HG03175 (cell line): ENCODE measurements at regions not wholly inside any gene's neighbourhood (a gene's known extent, or its start where the extent isn't known, plus 50 kb on each side); places are given as distances from the start of the nearest gene placed in this dataset.

Source experiments
- ATAC-seq: cut with Tn5 transposase; IDR thresholded peaks from one replicate; pipeline ENCODE4 v1.9.1; 2021; ENCODE audit warnings: mild to moderate bottlenecking, moderate library complexity; ENCODE audit not compliant: unreplicated experiment

DNA sequence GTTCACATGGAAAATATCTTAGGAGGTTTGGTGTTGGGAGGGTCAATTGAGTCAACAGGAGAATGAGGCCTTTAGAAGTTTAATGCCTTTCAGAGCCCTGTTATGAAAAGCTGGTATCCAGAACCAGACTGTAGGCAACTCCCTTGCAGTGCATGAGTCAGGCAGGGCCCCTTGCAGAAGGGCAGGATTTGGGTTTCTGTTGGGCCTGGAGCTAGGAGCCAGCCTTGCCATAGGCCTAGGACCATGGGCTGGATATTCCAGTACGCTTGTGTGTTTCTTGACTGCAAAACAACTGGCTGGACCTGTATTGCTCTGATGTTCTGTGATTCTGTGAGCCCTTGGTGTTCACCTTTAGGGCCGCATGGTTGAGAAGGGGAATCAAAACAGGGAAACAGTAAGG, 121.8 kb upstream of the ADRA1D start:
- no peak for ATAC-seq

DNA sequence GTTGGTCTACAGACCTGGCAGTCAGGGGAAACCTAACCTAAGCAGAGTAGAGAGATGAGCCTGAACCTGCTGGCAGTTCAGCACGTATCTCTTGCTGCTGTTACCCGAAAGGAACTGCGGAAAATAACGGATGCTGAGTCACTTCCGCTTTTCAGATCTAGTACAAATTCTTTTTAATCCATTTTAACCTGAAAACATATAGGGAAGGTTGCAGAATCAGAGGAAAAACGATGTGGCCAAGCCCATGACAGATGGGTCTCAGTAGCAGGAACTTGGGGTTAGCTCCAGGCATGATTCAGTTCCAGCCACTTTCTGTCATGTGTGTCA, 120.7 kb upstream of the ADRA1D start:
- no peak for ATAC-seq

DNA sequence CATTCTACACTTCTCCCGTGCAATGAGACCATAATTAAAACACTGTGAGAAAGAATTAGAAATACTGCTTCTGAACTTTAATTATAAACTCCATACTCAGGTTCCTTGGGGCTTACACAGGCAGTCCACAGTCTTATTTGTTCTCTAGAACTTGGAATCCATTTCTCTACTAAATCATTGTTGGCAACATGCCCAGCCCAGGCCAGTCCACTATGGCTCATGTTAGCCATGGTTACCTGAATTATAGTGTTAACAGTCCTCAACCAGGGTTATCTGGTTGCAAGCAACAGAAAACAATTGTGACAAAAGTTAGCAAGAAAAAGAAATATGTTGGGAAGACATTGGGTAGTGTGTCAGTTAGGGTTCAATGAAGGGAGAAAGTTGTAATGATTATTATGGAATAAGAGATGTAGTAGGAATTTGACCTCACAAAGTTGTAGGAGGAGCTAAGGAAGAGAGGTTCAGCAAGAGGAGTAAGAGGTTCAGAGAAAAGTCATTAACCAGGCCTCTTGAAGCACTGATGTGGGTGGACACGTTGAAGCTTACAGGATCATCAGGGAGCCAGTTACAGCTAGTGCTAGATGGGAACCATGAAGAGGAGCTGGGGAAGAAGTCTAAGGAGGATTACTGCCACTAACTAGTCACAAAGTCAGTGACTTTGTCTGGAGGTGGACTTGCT, 120.2 kb upstream of the ADRA1D start:
- ATAC-seq = no peak

DNA sequence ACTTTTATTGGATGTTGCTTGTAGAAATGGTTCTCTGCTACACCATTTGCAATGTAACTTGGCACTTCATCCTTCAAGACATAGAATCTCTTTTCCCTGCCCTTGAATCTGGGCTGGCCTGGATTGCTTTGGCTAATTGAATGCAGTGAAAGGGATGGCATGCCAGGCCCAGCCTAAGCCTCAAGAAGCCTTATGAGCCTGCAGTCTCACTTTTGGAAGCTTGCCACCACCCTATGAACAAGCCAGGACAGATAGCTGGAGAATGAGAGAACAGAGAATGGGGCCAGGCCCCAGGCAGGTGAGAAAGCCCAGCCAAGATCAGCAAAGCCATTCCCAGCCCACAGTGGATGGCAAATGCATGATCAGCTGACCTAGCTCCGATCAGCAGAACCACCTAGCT, 117.0 kb upstream of the ADRA1D start:
- ATAC-seq = no peak

DNA sequence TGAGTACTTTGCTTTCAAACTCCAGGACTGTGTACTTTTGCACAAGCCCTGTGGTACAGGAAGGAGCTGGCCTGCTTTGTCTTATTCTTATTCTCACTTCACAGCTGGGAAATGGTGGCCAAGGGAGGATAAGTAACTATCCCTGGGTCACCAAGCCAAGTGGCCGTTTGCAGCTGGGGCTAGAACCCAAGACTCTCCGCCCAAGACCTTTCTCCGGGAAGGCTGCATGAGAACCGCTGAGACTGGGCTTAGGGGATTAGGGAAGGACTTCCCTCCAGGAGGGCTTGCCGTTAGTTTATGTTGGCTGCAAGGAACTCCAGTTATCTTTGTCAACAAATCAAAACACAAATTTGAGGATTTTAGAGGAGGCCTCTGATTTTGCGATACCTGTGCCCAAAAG, 109.5 kb upstream of the ADRA1D start:
- no peak for ATAC-seq

DNA sequence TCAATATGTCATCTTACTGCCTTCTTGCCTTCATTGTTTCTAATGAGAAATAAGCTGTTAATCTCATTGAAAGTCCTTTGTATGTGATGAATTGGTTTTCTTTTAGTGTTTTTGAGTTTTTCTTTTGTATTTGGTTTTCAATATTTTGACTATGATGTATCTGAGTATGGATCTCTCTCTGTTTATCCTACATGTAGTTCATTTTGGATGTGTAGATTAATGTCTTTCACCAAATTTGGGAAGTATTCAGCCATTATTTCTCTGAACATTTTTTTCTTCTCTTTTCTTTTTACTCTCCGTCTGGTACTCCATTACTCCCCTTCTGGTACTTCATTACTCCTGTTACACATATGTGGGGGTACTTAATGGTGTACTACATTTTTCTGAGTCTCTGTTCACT, 103.3 kb upstream of the ADRA1D start:
- no peak for ATAC-seq

DNA sequence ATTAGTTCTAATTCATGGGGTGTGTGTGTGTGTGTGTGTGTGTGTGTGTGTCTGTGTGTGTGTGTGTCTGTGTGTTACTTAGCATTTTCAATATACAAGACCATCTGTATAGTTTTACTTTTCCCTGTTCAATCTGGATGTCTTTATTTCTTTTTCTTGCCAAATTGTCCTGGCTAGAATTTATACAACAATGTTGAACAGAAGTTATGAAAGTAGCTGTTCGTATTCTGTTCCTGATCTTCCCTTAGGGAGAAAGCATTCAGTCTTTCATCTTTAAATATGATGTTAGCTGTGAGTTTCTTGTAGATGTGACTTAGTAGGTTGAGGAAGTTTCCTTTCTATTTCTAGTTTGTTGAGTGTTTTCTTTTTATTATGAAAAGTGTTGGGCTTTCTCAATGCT, 101.0 kb upstream of the ADRA1D start:
- no peak for ATAC-seq

DNA sequence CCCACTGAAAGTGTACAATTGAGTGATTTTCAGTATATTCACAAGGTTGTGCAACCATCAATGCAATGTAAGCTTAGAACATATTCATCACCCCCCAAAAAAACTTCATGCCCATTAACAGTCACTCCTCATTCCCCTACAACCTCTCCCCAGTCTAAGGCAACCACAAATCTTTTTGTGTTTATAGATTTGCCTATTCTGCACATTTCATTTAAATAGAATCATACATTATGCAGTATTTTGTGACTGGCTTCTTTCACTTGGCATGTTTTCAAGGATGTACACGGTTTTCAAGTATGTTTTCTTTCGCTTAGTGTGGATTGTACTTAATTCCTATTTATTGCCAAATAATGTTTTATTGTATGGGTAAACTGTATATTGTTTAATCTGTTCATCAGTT, 95.6 kb upstream of the ADRA1D start:
- no peak for ATAC-seq

DNA sequence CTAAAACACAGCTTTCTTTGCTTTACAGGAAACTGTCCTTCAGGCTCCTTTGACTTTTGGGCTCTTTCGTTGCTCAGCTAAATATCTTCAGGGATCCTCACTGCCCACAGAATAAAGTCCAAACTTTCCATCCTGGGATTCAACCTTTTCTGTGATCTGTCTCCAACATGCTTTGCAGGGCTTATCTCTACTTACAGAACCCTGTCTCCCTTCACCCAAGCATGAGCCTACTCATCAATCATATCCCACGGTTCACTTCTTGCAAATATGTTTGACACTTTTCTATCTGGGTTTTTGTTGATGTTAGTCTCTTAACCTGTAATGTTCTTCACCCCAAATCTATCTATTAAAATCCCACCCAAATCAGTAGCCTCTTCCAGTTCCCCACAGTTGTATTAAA, 93.5 kb upstream of the ADRA1D start:
- no peak for ATAC-seq

DNA sequence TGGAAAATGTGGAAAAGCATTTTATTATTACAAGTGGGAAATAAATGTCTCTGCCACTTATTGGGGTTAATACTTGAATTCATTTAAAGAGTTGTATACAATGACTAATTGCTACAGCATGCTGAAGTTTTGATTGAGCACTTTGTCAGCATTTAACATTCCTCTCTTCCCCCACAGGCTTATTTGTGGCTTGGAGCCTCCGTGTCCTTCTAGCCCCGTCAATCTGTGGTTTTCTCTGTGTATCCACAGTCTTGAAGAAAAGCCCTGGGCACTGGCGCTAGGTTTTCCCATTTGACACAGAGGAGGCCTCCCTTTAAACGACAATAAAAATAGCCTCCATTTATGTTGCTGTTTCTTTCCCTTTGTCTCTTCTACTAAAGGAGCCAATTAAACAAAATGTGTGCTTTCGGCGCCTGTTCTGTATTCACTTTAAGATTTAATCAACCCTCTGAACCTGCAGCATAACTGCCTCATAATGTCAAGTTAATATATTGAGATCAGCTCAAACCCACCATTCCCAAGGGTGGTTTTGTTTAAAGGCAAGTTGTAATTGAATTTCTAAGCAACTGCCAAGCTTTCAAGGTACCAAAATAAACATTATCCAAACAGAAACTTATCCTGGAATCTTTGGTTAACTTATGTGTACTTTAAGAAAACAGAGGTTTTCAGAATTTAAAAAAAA, 92.9 kb upstream of the ADRA1D start:
- ATAC-seq = no peak

DNA sequence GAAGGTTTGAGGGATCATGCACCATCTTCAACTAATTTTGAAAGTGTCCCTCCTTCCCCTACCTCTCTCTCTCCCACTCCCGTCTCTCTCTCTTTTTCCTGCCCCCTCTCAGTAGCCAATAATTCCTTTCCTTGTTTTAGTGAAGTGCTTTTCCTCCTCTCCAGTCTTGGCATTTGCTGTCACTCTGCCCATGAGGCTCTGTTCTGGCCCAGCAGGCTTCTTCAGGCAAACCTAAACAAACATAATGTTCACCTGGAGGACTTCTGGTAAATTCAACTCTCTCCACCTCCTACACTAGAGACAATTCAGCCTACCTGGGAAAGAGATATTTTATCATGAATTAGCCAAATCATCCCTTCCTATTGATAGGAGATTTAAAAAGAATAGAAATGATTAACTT, 86.6 kb upstream of the ADRA1D start:
- no peak for ATAC-seq

DNA sequence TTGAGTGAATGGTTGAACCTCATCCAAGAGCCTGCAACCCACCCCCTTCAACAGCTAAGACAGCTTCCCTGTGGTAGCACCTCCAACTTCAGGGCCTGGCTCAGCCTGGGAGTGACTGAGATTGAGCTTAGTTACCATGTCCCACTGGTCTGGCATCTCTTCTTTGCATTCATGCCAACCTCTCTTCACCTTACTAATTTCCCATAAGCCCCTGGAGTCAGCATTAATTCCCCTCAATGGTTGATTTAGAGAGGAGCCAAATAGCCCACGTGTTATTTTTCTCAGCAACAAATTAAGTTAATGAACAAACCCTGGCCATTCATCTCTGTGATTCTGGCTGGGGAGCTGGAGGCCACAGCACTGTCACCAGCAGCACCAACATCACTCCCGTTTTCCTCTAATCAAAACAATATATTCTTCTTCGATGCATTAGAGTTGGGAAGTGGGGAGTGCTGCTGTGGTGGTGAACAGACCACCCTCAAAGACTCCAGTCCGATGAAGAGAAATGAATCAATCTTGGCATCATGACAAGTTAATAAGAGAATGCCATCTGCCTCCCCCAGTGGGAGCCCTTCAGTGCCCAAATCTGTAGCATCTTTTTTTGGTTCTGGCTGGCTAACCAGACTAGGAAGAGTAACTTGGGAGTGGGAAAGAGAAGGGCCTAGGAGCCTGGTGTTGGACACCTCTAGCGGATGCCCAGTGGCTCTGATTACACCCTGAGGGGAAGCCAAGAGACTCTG, 83.2 kb upstream of the ADRA1D start:
- no peak for ATAC-seq

DNA sequence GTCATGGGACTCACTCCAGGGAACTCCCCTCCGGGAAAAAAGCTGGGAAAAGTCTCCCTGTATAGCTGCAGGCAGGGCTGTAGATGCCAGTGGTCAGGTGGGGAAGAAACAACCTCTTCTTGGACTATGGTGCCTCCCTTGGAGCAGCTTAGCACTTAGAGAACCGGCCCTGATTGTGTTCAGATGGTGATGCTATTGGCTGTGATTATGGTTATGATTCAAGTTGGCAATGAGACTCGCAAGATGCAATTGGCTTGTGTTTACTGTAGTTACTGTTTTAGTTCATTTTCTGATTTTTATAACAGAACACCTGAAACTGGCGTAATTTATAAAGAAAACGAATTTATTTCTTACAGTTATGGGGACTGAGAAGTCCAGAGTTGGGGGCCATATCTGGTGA, 80.9 kb upstream of the ADRA1D start:
- no peak for ATAC-seq

DNA sequence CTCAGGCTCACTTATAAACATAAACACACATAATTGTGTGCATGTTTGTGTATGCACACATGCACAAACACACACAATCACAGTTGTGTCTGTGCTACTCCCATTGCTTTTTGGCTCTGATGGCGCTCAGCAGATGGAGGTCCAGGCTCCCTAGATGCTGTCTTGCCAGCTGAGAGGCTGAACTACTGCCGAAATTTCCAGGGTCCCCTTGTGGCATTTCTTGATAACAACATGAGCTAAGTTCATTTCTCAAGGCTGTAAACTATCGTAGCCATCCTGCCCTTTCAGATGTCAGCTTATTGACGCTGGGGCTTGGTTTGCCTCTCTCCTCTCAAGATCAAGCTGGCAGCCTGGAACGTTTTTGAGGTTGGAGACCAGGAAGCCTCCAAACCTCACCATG, 80.1 kb upstream of the ADRA1D start:
- ATAC-seq = no peak

DNA sequence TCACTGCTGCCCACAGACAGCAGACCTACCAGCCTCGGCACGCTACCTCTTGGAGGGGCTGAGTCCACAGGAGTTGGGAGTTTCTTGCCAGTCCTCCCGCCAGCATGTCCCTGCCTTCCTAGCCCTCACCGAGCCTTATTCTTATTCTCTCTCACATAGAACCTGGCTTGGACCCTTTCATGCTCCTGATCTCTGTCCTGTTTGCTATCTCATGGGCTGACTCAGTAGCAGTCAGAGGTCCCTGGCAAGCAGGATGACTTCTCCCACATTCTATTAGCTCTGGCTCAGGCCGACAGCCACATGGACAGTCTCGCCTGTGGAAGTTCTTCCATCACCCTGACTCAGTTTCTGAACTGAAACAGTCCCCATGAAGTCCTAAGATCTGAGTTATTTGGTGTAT, 79.5 kb upstream of the ADRA1D start:
- ATAC-seq = no peak

DNA sequence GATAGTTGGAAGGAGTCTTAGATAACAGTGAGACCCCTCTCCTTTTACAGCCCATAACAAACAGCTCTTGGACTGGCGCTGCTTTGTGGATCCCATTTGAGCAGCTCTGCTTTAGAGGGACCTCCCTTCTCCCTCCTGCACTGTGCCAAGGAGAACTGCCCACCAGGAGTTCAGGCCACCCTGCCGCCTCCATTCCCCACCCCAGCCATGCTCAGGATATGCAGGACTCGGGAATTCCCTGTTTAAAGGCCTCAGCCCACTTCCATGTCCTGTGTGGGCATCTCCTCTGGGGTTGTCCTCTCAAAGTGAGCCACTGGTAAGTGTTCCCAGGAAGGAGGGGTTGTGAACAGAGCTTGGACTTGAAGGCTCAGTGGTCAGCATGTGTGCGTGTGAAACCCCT, 78.9 kb upstream of the ADRA1D start:
- no peak for ATAC-seq

DNA sequence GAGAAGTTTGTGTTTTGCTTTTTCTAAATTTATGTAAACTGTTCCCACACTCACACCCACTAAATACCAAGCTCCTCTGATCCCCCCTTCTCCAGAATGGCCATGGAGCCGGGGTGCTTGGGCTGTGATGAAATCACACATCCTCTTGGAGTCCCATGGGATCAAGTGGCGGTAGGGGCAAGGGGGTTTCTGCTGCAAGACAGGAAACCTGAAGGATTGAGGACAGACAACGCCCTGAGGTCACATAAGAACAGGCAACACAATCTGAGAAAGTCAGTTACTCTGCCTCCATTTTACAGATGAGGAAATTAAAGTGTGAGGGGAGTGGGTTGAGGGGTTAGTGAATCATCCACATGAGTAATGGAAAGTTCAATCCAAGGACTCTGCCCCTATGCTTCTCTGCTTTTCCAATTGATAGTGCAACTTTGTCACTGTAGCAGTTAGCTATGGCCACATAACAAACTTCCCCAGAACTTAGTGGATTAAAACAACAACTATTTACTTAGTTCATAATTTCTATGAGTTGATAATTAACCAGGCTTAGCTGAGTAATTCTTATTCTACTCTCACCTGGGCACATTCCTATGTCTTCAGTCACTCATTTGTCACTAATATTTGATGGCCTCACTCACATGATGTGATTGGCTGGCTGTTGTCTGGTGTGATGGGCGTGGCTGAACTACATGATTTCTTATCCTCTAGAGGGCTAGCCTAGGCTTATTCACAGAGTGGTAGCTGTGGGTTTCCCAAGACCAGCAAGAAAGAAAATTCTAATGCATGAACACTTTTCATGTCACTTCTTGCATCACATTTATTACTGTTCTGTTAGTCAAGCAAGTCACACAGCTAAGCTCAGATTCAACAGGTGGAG, 77.3 kb upstream of the ADRA1D start:
- ATAC-seq = no peak

DNA sequence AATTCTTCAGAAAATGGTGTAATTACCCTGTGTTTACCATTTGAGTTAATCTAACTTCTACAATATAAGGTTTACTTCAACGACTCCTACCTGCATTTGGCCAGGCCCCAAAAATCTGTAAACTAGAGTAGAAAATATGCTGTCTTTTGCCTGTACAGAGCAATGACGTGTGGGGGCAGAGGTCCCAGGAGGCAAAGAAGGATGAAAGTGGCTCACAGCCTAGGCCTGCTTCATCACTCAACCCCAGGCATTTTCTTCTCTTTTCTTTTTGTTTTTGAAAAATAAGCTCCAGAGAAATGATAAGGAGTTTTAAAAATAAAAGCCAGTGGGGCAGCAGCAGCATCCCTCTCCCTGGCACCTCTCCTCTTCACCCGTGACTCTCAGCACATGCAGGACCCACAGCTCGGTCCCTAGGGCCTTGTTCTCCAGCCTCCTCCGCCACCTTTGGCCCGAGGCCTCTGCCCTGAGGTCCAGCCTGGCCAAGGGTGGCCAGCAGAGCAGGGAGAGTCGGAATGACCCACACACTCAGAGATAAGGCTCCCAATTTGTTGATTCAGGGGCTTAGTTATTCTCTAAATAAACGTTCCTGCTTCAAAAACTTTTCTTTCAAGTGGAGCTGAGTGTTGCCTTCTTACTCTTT, 76.6 kb upstream of the ADRA1D start:
- no peak for ATAC-seq

DNA sequence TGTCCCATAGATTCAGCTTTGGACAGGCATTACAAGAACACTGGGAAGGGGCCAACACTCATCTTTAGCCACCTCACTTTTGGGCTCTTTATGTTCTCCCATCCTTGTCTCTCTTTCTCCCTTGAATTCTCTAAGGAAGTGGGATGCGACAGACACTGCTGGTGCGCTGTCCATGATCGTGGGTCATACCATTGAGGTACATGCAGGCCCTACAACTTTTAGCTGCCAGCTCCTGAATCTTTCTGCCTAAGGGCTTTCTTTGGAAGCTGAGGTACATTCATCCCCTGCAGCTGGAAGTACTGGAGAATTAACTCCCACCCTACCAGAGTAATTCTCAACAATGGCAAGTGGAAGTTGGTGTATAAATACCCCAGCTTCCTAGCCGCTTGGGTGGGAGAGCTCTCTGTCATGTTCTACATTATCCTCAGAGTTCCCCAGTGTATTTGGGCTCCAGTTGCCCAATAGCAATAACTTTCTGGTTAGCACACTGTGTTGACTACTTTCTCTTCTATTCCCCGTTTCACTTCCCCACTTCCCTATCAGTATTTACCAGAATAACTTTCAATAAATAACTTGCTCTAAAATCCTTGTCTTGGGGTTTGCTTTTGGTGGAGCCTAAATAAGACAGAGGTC, 75.6 kb upstream of the ADRA1D start:
- no peak for ATAC-seq

DNA sequence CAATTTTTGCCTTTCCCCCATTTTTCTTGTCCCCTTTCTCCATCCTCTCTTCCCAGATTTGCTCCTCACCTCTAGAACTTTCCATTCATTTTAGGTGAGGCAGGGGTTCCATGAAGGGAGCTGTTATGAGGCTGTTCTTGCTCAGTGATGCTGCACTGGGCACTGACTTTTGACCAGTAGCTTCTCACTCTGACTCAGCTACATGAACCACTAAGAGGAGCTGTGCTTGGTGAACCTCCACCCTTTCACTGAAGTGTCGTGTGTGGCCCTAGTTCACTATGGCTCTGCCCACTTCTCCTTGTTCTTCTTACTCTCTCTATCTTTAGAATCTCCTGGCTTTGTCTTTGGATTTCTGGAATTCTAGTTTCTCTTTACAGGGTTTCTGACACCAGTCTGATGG, 73.4 kb upstream of the ADRA1D start:
- ATAC-seq = no peak

DNA sequence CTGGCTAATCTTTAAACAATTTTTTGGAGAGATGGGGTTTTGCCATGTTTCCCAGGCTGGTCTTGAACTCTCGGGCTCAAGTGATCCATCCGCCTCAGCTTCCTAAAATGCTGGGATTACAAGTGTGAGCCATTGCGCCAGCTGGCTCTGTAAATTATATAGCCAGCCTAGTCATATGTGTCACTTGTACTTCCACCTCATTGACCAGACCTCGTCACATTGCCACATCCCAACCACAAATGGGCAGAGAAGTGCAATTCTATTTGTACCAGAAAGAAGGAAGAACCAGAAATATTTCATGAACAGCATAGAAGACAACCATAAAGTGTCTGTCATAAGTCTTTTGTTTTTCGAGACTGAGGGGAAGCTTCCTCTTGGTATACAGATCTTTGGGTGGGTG, 71.2 kb upstream of the ADRA1D start:
- no peak for ATAC-seq
